ENCODE measurements at regions not wholly inside any gene's neighbourhood (a gene's known extent, or its start where the extent isn't known, plus 50 kb on each side); places are given as distances from the start of the nearest gene placed in this dataset.
A peak's percentile ranks its signal among the peaks of the same experiment; 100 is the strongest.
"Not testable (repeated sequence)": the region's sequence is repeated elsewhere in the genome, so short reads cannot be mapped to it uniquely, and the experiment has no call there.

GRCh38 chr7:80082213-80082612 lies 52.4 kb upstream of the GNAI1 start:
- DNase-seq = no peak

DNA sequence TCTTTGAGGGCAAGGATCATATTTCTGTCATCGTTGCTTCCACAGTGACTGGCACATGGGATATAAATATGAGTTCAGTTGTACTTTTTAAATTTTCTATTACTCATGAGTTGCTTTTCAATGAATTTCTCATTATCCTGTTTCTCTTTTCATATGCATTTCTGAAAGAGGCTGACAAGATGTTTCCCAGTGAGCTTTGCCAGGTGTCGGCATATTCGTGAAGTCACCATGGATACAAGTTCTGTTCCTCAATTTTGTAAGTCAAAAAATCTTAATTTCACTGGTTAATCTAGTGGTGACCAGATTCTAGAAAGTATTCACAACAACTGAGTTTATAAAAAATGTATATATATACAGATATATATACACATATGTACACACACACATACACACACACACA lies 55.7 kb upstream of the GNAI1 start:
- DNase-seq = no peak

DNA sequence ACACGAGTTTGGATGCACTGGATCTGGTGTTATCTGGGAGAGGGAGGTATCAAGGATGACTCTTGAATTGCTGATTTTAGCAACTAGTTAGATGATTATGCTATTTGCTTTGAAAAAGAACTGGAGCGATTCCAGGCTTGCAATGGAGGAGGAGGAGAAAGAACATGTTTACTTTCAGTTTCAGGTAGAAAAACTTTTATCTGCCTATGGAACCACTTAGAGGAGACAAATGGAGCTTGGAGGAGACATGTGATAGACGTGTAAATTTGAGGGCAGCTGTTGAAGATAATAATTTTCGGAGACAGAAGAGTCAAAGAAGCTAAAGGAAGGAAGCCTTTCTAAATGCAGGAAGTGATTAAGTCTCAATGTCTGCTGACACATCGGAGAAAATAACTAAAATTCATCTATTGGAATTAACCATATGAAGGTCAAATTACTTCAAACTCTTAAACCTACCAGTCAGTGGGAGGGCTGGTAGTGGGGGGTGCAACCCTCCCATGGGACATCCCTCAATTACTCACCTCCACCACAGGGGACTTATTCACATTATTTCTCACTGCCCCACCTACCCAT lies 56.4 kb upstream of the GNAI1 start:
- DNase-seq = peak; percentile 7

DNA sequence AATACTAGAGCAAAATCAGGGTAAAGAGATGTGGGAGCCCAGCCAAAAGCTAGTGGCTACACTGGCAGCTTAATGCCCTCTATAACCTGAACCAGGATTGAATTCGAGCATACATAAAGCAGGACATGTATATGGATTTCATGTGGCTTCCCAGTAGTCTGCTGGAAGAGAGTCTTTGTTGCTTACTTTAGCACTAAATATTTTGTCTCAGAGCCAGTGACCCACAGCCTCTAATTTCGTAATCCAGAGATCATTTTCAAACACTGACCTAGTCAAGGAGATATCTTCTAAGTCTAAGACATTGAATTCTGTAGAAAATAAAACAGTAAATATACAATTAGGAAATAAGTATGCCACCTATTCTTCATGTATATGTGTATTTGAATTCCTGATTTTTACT lies 64.2 kb upstream of the GNAI1 start:
- no peak for DNase-seq

DNA sequence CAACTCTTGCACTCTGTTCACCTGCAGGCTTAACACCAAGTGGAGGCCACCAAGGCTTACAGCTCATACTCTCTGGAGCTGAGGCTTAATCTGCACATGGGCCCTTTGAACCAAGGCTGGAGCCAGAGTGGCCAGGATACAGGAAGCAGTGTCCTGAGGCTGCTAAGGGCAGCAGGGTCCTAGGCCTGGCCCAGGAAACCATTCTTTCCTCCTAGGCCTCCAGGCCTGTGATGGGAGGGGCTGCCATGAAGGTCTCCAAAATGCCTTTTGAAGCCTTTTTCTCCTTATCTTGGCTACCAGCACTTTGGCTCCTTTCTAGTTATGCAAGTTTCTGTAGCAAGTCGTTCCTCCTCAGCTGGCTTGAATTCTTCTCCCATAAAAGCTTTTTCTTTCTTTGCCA lies 68.0 kb upstream of the GNAI1 start:
- no peak for DNase-seq

- DNase-seq = no peak
These were observed 70.8 kb upstream of the GNAI1 start for GRCh38 chr7:80063834-80064233.

DNA sequence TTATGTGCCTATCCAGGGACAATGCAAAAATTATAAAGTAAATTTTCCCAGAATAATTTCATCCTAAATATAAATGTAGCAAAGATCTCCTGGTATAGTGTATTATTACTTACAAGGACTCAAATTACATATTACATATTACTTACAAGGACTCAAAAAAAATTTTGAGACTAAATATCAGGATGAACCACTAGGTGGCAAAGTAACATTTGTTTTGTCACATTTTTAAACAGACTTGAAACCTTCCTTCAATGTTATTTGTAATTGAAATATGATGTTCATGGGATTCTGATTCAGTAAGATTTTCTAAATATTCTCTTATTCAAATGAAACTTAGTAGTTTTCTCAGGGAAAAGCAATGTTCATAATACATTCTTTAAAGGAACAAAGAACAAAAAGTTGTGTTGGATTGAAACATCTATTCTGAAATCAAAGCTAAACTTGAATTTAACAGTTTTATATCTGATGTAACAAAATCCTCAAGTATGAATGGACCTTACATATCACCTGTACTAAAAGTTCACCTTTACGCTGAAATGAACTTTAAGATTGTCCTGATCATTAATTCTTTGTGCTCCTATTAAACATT lies 74.3 kb upstream of the GNAI1 start:
- DNase-seq = peak; percentile 21

- no peak for DNase-seq
These were observed 77.1 kb upstream of the GNAI1 start for GRCh38 chr7:80057488-80057887.

GRCh38 chr7:80054356-80054755 lies 80.3 kb upstream of the GNAI1 start:
- no peak for DNase-seq

- peak; percentile 78 for DNase-seq
These were observed 81.5 kb upstream of the GNAI1 start for GRCh38 chr7:80053124-80053523.

GRCh38 chr7:80047856-80048459 lies 86.7 kb upstream of the GNAI1 start:
- DNase-seq = peak; percentile 56

GRCh38 chr7:80047032-80047431 lies 87.6 kb upstream of the GNAI1 start:
- DNase-seq = peak; percentile 24

GRCh38 chr7:80044796-80045195 lies 89.8 kb upstream of the GNAI1 start:
- no peak for DNase-seq

- DNase-seq = no peak
These were observed 93.9 kb upstream of the GNAI1 start for GRCh38 chr7:80040752-80041151.

- no peak for DNase-seq
These were observed 94.3 kb upstream of the GNAI1 start for GRCh38 chr7:80040335-80040734.

- no peak for DNase-seq
These were observed 95.3 kb upstream of the GNAI1 start for GRCh38 chr7:80039251-80039884.

DNA sequence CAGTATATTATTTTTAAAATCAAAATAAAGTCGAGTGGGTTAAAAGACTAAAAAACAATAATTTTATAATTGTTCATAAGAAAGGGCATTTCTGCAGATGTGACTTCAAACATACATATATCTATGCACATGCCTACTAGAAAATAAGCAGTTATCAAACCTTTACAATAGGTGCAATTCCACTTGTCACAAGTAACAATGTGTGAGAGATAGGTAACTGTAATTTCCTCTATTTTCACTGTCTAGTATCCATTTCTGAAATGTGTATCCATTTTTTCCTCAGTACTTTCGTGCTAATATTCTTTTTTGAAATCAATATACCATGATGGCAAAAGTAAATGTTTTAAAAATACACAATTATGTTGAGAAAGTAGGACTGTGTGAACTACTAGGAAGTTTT lies 96.9 kb upstream of the GNAI1 start:
- DNase-seq = no peak

- DNase-seq = no peak
These were observed 98.5 kb upstream of the GNAI1 start for GRCh38 chr7:80036107-80036506.

GRCh38 chr7:80028717-80029116 lies 105.9 kb upstream of the GNAI1 start:
- DNase-seq = no peak

GRCh38 chr7:80027611-80028173 lies 106.9 kb upstream of the GNAI1 start:
- no peak for DNase-seq

- DNase-seq = no peak
These were observed 107.9 kb upstream of the GNAI1 start for GRCh38 chr7:80026766-80027165.

GRCh38 chr7:80020277-80020676 lies 114.4 kb upstream of the GNAI1 start:
- not testable (repeated sequence) for DNase-seq

DNA sequence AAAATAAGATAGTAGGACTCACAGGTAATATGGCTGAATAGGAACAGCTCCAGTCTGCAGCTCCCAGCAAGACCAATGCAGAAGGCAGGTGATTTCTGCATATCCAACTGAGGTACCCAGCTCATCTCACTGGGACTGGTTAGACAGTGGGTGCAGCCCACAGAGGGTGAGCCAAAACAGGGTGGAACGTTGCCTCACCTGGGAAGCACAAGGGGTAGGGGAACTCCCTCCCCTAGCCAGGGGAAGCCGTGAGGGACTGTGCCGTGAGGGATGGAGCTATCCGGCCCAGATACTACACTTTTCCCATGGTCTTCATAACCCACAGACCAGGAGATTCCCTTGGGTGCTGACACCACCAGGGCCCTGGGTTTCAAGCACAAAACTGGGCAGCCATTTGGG lies 114.8 kb upstream of the GNAI1 start:
- DNase-seq = not testable (repeated sequence)
